BE2C (cell line): ENCODE measurements at regions not wholly inside any gene's neighbourhood (a gene's known extent, or its start where the extent isn't known, plus 50 kb on each side); places are given as distances from the start of the nearest gene placed in this dataset.

Experiments used
- DNase-seq: peaks from one replicate; pipeline ENCODE4 v3.0.0-alpha.2; 2020
- H3K27me3 ChIP-seq: fragments of 250-450 bp; sonication (Bioruptor Pico); 2 replicates; pipeline ENCODE4 v1.5.1; 2020; ENCODE audit warnings: mild to moderate bottlenecking
- H3K36me3 ChIP-seq: fragments of 250-450 bp; sonication (Bioruptor Pico); 2 replicates; pipeline ENCODE4 v1.5.1; 2020; ENCODE audit warnings: mild to moderate bottlenecking
- H3K4me1 ChIP-seq: fragments of 250-450 bp; sonication (Bioruptor Pico); 2 replicates; pipeline ENCODE4 v1.5.1; 2020
- H3K4me3 ChIP-seq: 2 replicates; pipeline ENCODE4 v1.5.1; 2011; ENCODE audit warnings: low read depth, low read length
- H3K9me3 ChIP-seq: fragments of 250-450 bp; sonication (Bioruptor Pico); 2 replicates; pipeline ENCODE4 v1.5.1; 2020
- TF ChIP-seq, protein P1 (sequence below): IDR thresholded peaks from 2 replicates; pipeline ENCODE4 v1.5.1; 2012; ENCODE audit warnings: mild to moderate bottlenecking, low read depth, low read length

DNA sequence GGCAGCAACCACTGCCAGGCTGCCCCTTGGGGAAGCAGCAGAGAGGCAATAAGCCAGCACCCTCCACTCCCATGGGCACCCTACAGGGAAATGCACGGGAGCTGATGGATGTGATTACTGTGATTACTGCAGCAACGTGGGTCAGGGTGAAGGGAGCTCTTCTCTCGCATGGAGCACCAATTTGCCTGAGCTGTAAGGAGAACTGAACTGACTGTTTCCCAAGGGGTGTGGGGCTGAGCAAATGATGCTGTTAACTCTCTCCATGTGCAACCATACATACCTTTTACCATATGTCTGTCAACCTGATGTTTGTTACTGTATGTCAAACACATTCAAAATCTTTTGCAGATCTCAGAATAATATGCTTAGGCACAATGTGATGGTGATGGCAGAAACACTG is 680.6 kb downstream of the SQOR start:
- Histone ChIP-seq H3K27me3 (no peaks in the 10 kb centered on the region), H3K4me3 (no peak overlapping the region), H3K4me1 (no peaks in the 10 kb centered on the region; the same call in 1 of the 2 replicates), H3K36me3 (no peaks in the 10 kb centered on the region), H3K9me3 (no peaks in the 10 kb centered on the region)
- no peak for DNase-seq
- TF ChIP-seq, protein P1, sequence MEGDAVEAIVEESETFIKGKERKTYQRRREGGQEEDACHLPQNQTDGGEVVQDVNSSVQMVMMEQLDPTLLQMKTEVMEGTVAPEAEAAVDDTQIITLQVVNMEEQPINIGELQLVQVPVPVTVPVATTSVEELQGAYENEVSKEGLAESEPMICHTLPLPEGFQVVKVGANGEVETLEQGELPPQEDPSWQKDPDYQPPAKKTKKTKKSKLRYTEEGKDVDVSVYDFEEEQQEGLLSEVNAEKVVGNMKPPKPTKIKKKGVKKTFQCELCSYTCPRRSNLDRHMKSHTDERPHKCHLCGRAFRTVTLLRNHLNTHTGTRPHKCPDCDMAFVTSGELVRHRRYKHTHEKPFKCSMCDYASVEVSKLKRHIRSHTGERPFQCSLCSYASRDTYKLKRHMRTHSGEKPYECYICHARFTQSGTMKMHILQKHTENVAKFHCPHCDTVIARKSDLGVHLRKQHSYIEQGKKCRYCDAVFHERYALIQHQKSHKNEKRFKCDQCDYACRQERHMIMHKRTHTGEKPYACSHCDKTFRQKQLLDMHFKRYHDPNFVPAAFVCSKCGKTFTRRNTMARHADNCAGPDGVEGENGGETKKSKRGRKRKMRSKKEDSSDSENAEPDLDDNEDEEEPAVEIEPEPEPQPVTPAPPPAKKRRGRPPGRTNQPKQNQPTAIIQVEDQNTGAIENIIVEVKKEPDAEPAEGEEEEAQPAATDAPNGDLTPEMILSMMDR = no peak

GRCh38 chr15:46316024-46316423 is 681.2 kb downstream of the SQOR start:
- TF ChIP-seq, protein P1 = no peak
- no peak for DNase-seq
- no peaks in the 10 kb centered on the region for H3K9me3 ChIP-seq

DNA sequence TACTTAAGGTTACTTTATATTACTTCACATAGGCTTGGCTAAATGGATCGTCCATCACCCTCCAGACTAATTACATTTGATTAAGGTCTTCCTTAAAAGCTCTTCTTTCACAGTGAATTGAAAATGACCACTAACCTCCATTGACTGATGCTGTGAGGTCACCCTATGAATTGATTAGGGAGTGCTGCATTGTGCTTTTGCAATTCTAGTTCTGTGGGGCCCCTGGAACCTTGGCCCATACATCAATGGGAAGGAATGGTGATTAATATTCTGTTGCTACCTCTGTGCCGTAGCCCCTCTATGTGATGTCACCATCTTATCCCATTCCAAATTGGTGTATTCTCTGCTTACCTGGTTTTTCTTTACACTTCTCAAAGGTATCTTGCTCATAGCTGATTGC is 682.2 kb downstream of the SQOR start:
- H3K4me1 ChIP-seq = no peaks in the 10 kb centered on the region; the same call in 1 of the 2 replicates
- H3K27me3 ChIP-seq = no peaks in the 10 kb centered on the region
- no peak for DNase-seq
- H3K9me3 ChIP-seq = no peaks in the 10 kb centered on the region
- no peak overlapping the region for H3K4me3 ChIP-seq
- TF ChIP-seq, protein P1 = no peak
- no peaks in the 10 kb centered on the region for H3K36me3 ChIP-seq

More at GRCh38 chr15:46316024-46316423, 681.2 kb downstream of the SQOR start:
- Histone ChIP-seq H3K27me3 (no peaks in the 10 kb centered on the region), H3K36me3 (no peaks in the 10 kb centered on the region), H3K4me3 (no peak overlapping the region), H3K4me1 (no peaks in the 10 kb centered on the region; the same call in 1 of the 2 replicates)

GRCh38 chr15:46322753-46323152 is 687.9 kb downstream of the SQOR start:
- Histone ChIP-seq H3K27me3 (0 out of 2 replicates have a peak, but pooled peaks cover 5% of the 10 kb centered on the region), H3K4me3 (no peak overlapping the region), H3K4me1 (no peaks in the 10 kb centered on the region; the same call in 1 of the 2 replicates), H3K9me3 (no peaks in the 10 kb centered on the region), H3K36me3 (no peaks in the 10 kb centered on the region)
- no peak for DNase-seq
- TF ChIP-seq, protein P1 = no peak

DNA sequence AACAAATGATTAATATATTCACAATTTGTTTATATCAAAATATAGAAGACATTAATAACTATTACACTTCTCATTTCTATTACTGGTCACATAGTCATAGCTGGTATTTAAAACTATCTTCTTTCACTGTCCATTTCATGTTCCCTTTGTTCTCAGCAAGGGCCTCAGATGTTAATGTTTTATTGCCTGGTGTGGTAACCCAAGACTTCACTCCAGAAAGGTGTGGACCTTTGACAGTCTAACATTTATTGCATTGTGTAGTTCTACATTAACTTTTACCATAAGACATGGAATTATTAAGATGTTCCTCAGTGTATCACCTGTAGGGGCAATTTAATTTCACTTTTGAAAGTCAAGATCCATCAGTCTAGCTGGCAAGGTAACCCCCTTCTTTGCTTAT is 691.3 kb downstream of the SQOR start:
- H3K9me3 ChIP-seq = no peaks in the 10 kb centered on the region
- no peak for DNase-seq
- TF ChIP-seq, protein P1 = no peak

GRCh38 chr15:46328821-46329220 is 694.0 kb downstream of the SQOR start:
- H3K36me3 ChIP-seq = no peaks in the 10 kb centered on the region
- no peaks in the 10 kb centered on the region for H3K4me1 ChIP-seq
- DNase-seq = no peak
- TF ChIP-seq, protein P1 = no peak
- H3K27me3 ChIP-seq = peaks cover 6% of the 10 kb centered on the region; the same call in 1 of the 2 replicates
- H3K4me3 ChIP-seq = no peak overlapping the region
- H3K9me3 ChIP-seq = no peaks in the 10 kb centered on the region

More for the DNA sequence above, 691.3 kb downstream of the SQOR start:
- peaks cover 8% of the 10 kb centered on the region; the same call in 1 of the 2 replicates for H3K27me3 ChIP-seq
- H3K4me1 ChIP-seq = no peaks in the 10 kb centered on the region
- H3K36me3 ChIP-seq = no peaks in the 10 kb centered on the region
- H3K4me3 ChIP-seq = no peak overlapping the region
